SH-SY5Y (cell line): ENCODE measurements at regions not wholly inside any gene's neighbourhood (a gene's known extent, or its start where the extent isn't known, plus 50 kb on each side); places are given as distances from the start of the nearest gene placed in this dataset.

Experiments used
- GATA2 ChIP-seq: IDR thresholded peaks from 2 replicates; pipeline ENCODE4 v1.6.1; 2011; ENCODE audit warnings: mild to moderate bottlenecking, low read depth, low read length
- GATA3 ChIP-seq: IDR thresholded peaks from 2 replicates; pipeline ENCODE4 v1.6.1; 2011; ENCODE audit warnings: low read depth, mild to moderate bottlenecking, low read length, moderate library complexity

- TF ChIP-seq GATA2, result no peak
- TF ChIP-seq GATA3, result no peak
Measured at GRCh38 chr3:14299767-14300166, 102.6 kb upstream of the SLC6A6 start.
